IMR-90 (cell line): ENCODE measurements at regions not wholly inside any gene's neighbourhood (a gene's known extent, or its start where the extent isn't known, plus 50 kb on each side); places are given as distances from the start of the nearest gene placed in this dataset.

Experiments
- BHLHE40 ChIP-seq: fragments of 150-350 bp; IDR thresholded peaks from 2 replicates; pipeline ENCODE4 v1.6.1; 2016; ENCODE audit warnings: mild to moderate bottlenecking, low read depth, low read length
- CTCF ChIP-seq: conservative IDR thresholded peaks from 2 replicates; pipeline ENCODE4 v1.5.1; 2012; ENCODE audit warnings: mild to moderate bottlenecking, low read depth, low read length, improper control_type of control experiment
- ELK1 ChIP-seq: fragments of 150-350 bp; IDR thresholded peaks from 2 replicates; pipeline ENCODE4 v1.6.1; 2016; ENCODE audit warnings: low read depth, mild to moderate bottlenecking, low read length, moderate library complexity, borderline replicate concordance
- MAFK ChIP-seq: IDR thresholded peaks from 2 replicates; pipeline ENCODE4 v1.6.1; 2012; ENCODE audit warnings: low read depth, low read length, improper control_type of control experiment
- MAZ ChIP-seq: IDR thresholded peaks from 2 replicates; pipeline ENCODE4 v1.6.1; 2012; ENCODE audit warnings: low read depth, mild to moderate bottlenecking, low read length, improper control_type of control experiment, moderate library complexity, borderline replicate concordance
- POLR2A ChIP-seq: IDR thresholded peaks from 2 replicates; pipeline ENCODE4 v1.6.1; 2012; ENCODE audit warnings: mild to moderate bottlenecking, low read depth, low read length
- RAD21 ChIP-seq: IDR thresholded peaks from 2 replicates; pipeline ENCODE4 v1.6.1; 2012; ENCODE audit warnings: low read length, improper control_type of control experiment
- RCOR1 ChIP-seq: IDR thresholded peaks from 2 replicates; pipeline ENCODE4 v1.6.1; 2012; ENCODE audit warnings: mild to moderate bottlenecking, low read length, improper control_type of control experiment; ENCODE audit not compliant: insufficient replicate concordance
- RFX5 ChIP-seq: IDR thresholded peaks from 2 replicates; pipeline ENCODE4 v1.8.0; 2012; ENCODE audit warnings: low read depth, mild to moderate bottlenecking, low read length, moderate library complexity
- SMC3 ChIP-seq: fragments of 150-350 bp; IDR thresholded peaks from 2 replicates; pipeline ENCODE4 v1.6.1; 2016; ENCODE audit warnings: low read depth, mild to moderate bottlenecking, antibody characterized with exemption, low read length, moderate library complexity

GRCh38 chr12:42686514-42687172 lies 97.1 kb upstream of the PRICKLE1 start:
- TF ChIP-seq CTCF = no peak
- TF ChIP-seq POLR2A = no peak
- no peak for TF ChIP-seq BHLHE40
- TF ChIP-seq SMC3 = no peak
- no peak for TF ChIP-seq MAFK
- no peak for TF ChIP-seq MAZ
- no peak for TF ChIP-seq RCOR1
- TF ChIP-seq ELK1 = no peak
- no peak for TF ChIP-seq RAD21
- TF ChIP-seq RFX5 = no peak
